NCI-H2196 treated with DMSO at 0.1 percent for 48 hours (cell line): ENCODE measurements at regions not wholly inside any gene's neighbourhood (a gene's known extent, or its start where the extent isn't known, plus 50 kb on each side); places are given as distances from the start of the nearest gene placed in this dataset.

ENCODE experiments used
- DNase-seq: peaks from one replicate; lab custom pipeline; 2025; ENCODE audit not compliant: unreplicated experiment; lab: John Stamatoyannopoulos, UW

DNA sequence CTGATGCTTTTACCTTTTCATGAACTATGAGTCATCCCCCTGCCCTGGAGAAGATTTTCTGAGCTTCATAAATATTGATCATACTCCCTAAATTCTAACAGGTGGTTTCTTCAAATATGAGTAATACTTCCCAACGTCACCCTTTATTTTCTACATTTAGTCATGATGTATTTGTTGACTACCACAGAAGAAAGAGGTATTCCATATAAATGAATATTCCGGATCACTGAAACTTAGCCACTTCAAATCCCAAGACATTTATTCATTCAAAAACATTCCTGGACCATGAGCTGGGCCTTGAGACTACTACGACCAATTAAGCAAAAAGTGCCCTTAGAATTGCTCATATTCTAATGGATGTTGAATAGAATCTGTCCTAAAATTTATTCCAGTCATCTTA lies 395.8 kb upstream of the NPVF start:
- DNase-seq = no peak

DNA sequence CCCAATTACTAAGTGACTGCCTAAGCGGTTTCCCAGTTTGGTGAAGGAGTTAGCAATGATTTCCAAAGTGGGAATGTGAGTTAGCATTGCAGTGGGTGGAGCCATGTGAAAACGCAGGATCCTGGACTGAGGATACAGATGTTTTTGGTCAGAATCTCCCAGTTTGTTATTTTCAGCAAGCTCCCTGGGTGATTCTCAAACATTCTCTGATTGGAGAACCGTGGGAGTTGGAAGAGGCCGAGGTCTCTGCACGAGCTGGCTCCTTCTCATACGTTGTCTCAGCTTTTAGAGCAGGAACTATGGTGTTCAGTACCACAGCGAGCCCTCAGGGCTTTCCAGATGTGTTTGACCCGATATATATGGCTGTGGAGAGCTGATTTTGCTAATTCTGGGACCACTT lies 396.5 kb upstream of the NPVF start:
- DNase-seq = no peak

DNA sequence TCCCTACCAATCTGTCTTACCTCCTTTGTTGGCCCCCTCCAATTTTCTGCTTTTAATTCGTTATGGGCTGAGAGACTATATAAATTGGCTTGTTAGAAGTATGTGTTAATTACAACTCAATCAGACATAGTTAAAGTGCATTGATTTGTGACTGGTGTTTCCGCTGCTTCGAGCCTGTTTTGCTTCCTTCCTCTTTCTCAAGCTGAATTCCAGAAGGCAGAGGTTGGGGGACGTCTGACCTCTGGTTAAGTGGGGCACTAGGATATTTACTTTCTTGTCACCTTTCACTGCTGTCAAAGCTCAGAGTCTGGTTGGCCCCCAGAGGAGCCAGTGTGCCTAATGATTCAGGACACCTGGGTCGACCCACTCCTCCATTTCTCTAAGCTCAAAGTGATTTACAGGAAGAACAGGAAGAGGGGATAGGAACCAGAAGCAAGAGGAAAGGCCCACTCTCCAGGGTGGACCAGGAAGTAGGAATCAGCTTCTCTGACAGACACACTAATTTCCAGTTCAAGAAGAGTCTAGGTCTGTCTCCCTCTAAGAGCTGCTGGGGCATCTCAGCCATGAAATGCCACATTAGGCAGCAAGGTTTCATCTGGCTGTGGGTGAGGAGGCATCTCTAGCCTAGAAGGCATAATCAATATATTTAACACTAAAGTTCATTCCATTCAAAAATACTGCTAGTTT lies 397.2 kb upstream of the NPVF start:
- DNase-seq = no peak

- DNase-seq = no peak
Observed at GRCh38 chr7:25626451-25627131, 398.3 kb upstream of the NPVF start.

- no peak for DNase-seq
Observed at GRCh38 chr7:25628446-25628845, 400.2 kb upstream of the NPVF start.

DNA sequence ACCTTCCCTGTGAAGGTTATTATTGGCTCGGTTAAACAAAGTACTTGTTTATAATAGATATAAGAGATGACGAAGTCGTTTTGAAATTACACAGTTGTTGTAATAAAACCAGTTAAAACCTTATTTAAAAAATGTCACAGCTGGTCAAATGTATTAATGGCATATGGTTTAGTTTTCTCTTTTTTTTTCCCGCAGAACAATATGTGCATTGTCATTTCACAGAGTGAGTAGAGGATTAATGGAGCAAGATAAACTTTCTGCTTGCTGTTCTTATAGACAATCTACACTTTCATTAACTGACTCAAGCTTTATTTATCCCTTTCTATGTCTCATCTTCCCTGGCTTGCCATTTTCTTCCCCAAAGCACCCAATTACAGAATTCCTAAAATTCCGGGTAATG lies 404.3 kb upstream of the NPVF start:
- DNase-seq = no peak

DNA sequence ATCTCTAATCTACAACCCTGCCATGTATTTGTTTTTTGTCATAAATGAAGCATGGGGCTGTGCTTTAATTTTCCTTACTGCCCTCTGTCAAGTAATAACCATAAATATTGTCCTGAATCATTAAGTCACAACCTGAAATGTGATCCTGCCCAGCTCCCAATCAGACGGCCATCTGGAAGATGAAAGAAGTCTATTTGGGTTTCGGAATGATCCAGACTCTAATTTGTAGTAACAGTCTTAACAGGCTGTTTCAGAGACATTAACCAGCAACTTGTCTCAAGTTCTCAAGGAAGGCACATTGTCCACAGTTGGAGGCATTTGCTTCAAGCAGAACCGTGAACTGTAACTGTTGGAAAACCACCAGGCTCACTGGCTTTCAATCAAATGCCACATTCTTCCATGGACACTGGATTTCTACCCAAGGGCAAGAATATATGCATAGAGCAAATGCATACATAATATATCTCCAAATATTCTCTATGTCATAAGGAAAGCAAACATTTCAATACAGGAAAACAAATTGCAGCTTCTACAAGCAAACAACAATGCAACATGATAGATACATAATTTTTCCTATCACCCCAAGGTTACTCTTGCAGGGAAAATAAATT lies 405.2 kb upstream of the NPVF start:
- DNase-seq = no peak

DNA sequence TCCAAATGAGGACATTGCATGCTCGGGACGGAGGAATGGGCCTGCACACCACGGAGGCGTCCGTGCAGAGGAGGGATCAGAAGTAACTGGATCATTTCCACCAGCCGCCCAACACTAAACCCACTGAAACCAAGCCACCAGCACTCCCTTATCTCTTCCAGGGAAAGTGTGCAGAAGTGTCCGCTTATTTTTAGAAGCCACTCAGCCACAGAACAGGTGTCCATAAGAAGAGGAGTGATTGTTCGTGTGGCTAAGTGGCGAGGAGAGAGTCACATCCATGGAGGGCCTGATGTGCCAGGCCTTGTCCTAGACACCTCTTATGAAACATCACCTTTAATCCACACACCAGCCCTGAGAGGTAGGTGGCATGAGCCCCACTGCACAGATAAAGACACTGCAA lies 407.9 kb upstream of the NPVF start:
- DNase-seq = no peak

DNA sequence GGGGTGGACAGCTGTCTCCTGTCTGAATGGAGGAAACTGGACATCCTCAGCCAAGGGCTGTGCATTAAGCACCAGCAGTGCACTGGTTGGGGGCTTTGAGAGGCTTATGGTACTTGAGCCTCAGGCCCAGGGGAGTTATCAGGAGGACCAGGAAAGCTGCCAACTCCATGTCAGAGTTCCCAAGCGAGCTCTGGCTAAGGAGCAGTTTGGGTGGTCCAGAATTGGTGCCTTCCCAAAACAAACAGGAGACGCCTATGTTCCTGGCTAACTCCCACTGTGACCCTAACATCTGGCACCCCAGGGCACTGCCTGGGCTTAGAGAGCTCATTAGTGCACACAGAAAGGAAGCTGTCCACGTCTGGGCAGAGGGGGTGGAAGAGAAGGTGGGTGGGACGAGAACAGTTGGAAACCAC lies 408.6 kb upstream of the NPVF start:
- DNase-seq = no peak

DNA sequence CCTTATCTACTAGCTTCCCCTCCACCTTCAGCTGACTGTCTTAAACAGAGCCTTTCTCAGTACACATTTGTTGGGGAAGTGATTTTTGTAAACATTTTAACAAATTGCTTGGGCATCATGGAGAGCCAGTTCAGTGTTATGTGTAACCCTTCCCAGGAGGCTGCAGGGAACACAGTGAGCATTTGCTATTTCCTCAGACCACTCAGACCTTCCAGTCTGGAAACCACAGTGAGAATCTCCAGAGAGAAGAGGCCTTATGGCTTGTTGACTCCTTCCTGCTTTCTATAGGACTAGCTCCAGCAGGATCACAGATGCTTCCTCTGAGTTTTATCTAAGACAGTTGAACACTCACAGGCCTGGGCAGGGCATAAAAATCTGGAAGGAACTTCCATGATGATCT lies 409.8 kb upstream of the NPVF start:
- DNase-seq = no peak

DNA sequence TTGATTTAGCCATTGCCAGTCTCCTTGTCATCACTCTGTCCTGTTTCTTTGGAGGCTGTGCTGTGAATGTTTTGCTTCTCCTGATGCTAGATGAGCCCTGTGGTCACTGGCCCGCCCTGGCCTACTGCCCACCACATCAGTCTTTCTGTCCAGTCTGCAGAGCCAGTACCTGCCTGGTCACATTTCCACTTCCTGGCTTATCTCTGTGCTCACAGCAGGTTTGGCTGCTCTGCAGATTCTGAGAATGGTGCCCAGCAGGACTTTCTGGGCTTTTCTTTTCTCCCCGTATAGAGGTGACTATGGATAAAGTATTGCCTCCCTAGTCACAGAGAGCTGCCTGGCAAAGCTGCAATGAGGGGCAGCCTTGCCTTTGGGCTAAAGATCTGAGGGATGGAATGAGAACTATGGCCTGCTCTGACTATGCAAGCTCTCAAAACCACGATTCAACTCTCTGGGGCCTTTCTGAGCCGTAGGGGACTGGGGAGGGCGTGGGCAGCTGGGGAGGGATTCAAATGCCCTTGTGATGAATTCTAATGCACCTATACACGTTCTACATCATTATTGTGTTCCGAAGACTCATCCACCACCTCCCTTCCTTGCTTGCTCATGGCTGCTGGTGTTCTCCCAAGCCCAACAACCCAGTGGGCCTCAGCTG lies 410.4 kb upstream of the NPVF start:
- DNase-seq = no peak

- DNase-seq = no peak
Observed at GRCh38 chr7:25642849-25643248, 414.6 kb upstream of the NPVF start.

DNA sequence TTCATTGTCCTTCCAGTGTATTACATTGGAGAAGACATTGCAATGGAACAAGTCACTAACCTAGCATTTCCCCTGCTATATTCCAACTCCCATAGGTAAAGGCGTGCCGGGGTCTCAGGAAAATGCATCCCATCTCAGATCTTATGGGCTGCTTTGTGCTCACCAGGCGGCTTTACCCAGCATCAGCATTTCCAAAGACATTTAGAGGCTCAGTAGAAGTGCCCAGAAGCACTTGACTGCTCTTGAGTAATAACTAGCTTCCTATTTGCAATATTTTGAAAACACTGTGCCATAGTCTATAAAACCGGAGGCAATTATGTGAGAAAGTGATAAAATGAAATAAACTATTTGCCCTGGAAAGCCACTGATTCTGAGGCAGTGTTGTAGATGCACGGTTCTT lies 415.0 kb upstream of the NPVF start:
- DNase-seq = no peak

DNA sequence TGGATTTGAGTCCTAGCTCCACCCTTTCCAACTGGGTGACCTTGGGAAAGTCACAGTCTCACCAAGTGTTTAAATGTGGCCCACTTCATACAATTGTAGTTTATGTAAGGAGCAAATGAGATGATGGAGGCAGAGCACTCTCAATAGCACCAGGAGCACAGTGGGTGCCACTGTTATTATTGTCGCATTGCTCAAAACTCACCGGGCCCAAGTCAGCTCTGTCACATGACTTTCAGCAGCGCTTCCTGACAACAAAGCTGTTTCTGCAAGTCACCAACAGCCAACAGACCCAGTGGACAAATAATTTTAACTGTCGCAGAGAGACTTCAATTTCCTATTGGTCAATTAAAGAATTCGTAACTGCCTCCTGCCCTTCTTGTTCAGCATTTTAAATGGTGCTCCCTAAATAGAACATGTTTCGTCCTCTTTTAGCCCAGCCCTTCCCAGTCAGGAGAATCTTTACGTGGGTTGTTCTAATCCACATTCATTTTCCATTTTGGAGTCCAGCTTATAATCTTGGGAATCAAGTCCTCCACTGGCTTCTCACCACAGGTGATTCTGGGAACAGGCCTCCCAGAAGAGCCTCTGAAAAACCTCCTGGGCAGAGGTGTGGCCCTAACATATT lies 415.6 kb upstream of the NPVF start:
- no peak for DNase-seq

- DNase-seq = no peak
Observed at GRCh38 chr7:25646726-25647413, 418.6 kb upstream of the NPVF start.

GRCh38 chr7:25647872-25648271 lies 419.6 kb upstream of the NPVF start:
- no peak for DNase-seq

- no peak for DNase-seq
Observed at GRCh38 chr7:25652366-25652765, 424.1 kb upstream of the NPVF start.

GRCh38 chr7:25653384-25653783 lies 425.1 kb upstream of the NPVF start:
- no peak for DNase-seq

GRCh38 chr7:25656071-25656470 lies 427.8 kb upstream of the NPVF start:
- DNase-seq = no peak

DNA sequence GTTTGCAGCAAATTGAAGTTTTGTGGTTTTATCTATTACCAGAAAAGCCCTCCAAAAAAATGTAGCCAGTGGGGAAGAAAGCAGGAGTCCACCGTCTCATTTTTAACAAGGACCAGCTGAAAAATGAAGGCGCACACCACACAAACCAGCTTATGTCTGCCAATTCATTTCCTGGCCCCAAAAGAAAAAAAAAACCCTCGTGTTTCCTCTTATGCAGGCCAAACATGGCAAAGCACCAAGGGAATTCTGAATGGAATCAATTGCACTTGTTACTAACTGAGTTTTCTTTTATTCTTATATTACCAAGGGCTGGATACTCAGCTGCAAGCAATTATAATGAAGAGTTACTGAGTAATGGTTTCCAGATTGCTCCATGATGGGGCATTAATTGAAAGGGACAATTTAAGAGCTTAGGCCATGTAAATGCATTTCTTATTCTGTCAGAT lies 428.3 kb upstream of the NPVF start:
- DNase-seq = no peak

DNA sequence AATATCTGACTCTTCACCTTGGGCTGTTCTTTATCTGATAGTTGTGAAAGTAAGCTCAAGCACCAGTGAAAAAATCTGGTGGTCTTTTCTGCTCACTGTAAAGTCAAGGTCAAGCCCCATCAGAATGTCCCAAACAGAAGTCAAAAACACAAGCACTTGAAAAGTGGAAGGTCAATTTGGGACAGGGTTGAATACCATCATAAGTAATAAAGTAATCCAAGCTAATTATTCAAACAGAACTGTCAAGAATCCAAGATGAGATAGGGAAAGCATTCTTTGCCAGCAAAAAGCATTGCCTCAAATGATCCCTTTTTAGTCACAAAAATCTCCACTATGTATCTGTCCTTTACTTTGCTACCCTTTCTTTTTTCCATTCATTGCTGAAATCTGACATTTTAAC lies 430.1 kb upstream of the NPVF start:
- DNase-seq = no peak
